ENCODE measurements at regions not wholly inside any gene's neighbourhood (a gene's known extent, or its start where the extent isn't known, plus 50 kb on each side); places are given as distances from the start of the nearest gene placed in this dataset.

DNA sequence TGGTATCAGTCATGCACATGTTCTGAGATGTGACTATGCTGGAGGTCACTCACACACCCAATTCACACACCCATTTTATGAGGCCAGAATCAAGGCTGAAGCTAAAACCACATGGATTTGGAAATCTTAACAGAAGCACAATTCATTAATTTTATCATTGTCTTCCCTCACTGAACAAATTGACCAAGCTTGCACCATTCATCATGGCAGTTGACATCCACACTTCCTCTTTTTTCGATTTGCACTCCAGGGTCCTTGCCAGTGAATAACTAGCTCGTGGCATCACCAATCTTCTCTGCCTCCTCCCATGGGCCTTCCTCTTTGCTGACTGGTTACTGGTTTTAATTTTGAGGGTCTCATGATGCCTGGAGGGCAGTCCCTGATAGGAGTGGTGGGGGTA lies 123.0 kb upstream of the ASIC2 start:
- no peak for DNase-seq

DNA sequence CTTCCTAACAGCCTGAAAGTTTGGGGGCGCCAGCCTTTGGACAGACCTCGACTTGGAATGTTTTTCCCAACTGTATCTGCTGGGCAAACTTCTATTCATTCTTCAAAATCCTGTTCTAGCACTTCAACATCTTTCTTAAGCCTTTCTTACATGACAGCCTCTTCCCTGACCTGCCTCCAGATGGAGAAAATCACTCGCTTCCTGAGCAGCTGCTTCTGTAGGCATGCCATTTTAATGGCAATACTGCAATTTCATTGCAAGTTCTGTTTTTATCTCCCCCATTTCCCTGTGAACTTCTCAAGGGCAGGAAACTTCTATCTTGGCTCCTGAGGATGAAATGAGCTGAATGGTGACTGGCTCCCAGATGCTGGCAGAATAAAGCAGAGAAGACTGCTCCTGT lies 128.8 kb upstream of the ASIC2 start:
- DNase-seq: no peak

- no peak for DNase-seq
Measured at GRCh38 chr17:33433581-33433980, 140.5 kb upstream of the ASIC2 start.

DNA sequence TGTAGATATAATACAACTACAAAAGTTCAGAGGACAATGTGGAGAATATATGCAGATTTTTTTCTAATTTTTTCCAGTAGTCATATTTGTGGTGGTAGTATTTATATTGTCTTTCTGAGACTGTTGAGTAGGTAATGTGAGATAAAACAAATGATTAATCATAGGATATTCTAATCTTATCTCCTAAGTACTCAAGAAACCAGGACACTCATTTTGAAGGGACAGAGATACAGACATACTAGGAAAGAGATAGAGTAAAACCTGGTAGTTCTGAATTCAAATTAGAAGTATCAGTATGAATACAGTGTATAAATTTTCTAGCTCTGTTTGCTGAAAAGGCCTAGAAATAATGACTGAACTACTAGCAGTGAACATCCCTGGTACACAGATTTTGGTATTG lies 141.7 kb upstream of the ASIC2 start:
- no peak for DNase-seq

GRCh38 chr17:33435721-33436301 lies 142.7 kb upstream of the ASIC2 start:
- no peak for DNase-seq

GRCh38 chr17:33436321-33436720 lies 143.2 kb upstream of the ASIC2 start:
- no peak for DNase-seq

DNA sequence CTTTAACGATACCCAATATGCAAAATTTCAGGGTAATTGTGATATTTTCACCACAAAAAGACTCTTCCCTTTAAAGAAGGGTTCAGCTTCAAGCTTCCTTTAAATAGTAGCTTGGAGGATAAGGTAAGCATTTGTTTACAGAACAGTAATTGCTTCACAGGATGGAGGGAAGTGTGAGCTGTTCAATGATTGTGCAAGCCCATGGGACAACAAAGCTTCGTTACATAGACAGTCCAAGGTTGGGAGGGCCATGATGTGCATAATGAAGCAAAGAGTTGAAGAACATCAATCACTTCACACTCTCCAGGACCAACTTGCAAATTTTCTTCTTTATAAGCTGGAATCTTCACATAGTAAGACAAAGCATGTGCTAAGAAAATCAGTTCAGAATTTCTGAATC lies 145.0 kb upstream of the ASIC2 start:
- no peak for DNase-seq

DNA sequence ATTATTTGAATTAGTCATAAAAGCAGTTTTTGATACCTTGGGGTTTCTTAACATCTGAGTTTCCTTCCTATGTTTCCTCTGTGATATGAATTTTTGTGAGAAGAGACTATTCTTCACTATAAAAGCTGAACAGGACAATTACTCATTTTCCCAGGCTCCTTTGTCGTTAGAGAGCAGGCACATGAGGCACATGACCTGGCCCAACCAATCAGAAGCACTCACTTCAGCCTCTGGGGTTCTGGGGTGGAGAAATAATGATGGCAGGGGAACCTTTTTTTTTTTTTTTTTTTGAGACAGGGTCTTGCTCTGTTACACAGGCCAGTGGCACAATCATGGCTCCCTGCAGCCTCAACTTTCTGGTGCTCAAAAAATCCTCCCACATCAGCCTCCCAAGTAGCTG lies 145.5 kb upstream of the ASIC2 start:
- DNase-seq: no peak

DNA sequence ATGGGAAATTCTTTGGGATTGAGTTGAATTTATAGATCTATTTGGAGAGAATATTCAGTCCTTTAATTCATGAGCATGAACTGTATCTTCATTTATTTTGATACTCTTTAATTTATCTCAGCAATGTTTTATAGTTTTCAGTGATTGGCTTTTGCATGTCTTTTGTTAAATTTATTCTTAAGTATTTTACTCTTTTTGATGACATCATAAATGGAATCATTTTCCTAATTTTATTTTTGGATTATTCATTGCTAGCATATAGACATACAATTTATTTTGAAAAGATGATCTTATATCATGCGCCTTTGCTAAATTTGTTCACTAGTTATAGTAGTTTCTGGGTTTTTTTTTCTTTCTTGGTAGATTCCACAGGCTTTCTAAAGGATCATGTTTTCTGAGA lies 149.2 kb upstream of the ASIC2 start:
- DNase-seq: no peak

GRCh38 chr17:33444731-33445130 lies 151.6 kb upstream of the ASIC2 start:
- DNase-seq: no peak

DNA sequence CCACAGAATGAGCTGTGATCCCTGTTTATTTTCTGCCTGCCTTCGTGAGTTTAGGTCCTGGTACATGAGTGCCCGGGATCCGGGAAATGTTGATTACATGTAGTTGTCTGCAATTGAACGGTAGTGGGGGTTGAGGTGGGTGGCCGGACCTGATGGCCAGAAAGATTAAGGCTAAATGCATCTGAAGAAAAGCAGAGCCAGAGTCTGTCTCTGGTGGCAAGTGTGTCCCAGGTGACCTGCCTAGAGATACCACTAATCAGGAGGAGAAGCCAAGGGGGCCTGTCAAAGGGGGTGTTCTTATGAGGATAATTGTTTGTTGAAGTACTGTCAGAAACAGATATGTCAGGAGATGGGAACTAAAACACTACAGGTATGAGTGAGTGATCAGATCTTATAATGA lies 154.0 kb upstream of the ASIC2 start:
- DNase-seq: no peak

DNA sequence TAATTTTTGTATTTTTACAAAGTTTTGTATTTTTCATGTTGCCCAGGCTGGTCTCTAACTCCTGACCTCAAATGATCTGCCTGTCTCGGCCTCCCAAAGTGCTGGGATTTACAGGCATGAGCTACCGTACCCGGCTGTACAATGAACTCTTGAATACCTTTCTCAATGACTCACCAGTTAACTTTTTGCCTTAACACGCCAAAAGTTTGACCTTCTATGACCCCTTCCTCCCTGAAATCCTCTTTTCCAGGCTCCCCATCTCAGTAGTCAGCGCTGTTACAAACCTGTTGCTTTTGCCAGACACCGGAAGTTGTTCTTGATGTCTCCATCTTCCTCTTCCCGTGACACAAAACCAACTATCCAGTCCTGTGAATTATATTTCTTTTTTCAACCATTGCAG lies 158.1 kb upstream of the ASIC2 start:
- DNase-seq: no peak

GRCh38 chr17:33457477-33457876 lies 164.4 kb upstream of the ASIC2 start:
- DNase-seq: no peak

DNA sequence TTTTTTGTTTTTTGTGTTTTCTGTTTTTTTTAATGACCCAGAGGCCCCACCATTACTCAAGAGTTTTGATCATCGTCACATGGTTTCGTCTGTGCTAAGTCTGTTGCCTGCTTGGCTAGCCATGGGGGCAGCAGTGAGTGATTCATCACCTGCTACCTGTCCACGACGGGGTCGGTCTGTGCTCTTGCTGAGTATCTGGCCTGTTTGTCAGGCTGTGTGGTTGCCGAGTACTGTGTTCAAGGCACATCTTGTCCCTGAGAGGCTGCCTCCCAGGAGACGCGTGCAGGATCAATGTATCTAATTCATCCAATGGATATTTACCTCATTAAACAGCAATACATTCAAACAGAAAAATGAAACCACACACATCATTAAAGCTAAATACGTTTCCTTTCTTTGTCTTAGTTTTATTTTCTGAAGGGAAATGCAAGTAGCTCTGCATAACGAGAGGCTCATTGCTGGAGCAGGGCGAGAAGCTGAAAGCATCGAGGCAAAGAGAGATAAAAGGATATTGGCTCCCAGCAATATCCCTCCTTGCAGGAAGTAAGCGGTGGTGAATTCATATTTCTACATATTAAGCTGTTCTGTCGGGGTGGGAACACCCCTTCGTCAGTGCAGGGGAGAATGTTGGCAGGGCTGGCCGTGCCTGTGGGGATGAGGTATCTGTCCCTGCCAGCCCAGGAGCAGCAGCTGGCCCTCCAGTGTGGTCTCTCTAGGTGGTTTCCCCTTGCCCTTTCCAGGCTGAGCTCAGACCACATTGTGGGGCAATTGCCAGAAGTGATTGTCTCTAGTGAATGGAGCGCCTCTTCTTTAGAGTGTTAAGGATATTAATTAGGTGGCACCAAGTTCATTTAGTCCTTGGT lies 166.2 kb upstream of the ASIC2 start:
- DNase-seq: no peak

DNA sequence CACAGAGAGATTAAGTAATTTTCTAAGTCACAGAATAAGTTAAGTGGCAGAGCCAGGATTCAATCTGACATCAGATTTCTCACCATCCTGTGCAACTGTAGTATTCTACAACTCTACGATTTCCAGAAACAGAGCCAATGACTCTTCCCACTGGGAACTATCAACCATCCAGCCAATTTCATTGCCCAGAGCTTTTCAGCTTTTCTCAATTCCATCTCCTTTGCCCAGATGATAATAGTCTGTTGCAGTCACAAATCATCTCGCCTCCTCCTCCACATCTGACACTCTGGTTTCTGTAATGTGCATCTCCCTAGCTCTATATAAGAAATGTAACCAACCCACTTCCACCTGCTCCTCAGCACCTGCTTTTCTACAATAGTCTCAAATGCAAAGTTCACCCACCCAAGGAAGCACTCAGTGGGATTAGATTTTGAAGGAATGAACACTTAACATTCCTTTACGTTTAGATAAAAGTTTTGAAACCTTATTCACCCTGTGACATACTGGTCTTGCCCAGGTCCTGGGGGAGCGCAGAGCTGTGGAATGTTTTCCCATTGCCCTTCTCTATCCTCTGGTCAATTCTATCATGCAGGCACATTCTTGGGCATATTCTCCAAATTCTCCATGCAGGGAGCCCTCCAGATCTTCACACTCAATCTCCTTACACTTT lies 167.8 kb upstream of the ASIC2 start:
- DNase-seq: no peak

- DNase-seq: no peak
Measured at GRCh38 chr17:33463887-33464286, 170.8 kb upstream of the ASIC2 start.

DNA sequence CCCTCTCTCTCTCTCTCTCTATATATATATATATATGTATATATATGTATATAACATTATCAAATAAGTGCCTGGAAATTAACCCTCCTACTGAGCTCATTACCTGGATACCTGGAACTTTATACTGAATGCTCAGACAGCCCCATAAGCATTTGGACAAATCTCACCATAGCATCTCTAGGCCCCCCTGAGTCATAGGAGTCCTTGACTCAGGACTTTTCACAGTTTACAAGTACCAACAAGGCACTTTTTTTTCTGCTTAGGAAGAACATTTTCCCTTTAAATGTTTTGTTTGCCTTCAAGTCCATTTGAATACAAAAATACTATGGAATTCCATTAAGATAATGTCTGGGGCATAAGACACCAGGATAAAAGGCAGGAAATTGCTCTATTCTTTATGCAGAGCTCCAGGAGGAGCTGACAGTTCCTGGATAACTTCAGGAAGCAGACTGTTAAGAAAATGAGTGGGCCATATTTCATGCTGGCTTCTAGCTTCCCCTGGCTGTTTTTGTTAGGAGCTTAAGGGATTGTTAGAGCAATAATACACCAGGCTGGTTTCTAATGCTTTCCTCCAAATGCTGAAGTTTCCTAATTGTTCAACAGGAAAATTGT lies 171.7 kb upstream of the ASIC2 start:
- no peak for DNase-seq

GRCh38 chr17:33469421-33469820 lies 176.3 kb upstream of the ASIC2 start:
- DNase-seq: no peak

- no peak for DNase-seq
Measured at GRCh38 chr17:33469911-33470310, 176.8 kb upstream of the ASIC2 start.

DNA sequence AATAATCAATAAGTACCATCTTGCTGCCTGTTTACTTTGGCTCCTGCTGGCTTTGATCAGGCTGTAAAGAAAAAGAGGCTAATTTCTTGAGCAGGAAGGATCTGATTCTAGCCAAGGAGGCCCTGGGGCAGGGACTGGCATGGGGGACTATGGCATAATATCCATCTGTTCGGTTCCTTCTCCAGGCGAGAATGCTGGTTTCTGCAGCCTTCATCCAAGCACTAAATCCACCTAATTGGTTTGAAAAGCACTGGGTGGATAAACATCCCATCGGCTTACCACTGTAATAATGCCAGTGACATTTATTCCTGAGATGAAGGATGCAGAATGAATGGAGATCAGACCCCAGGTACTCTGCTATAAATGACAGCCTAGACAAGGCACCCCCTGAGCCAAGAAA lies 180.0 kb upstream of the ASIC2 start:
- no peak for DNase-seq

- no peak for DNase-seq
Measured at GRCh38 chr17:33474789-33475188, 181.7 kb upstream of the ASIC2 start.

GRCh38 chr17:33475594-33475993 lies 182.5 kb upstream of the ASIC2 start:
- no peak for DNase-seq

DNA sequence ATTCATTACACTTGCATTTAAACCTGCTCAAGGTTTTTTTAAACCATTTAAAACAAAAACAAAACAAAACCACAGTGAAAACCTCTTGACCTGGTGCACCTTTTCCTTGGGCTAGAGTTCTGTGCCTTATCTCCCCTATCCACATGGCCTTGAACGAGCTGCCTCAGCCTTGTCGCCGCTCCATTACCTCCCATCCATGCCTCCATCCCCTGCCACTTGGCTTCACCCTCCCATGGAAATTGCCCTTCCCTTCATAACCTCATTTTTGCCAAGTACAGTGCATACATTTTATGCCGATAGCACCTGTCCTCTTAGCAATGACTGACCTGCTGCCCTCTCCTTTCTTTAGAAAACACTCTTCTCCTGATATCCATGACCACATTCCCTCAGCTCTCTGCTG lies 188.6 kb upstream of the ASIC2 start:
- DNase-seq: no peak

GRCh38 chr17:33482636-33483035 lies 189.5 kb upstream of the ASIC2 start:
- no peak for DNase-seq

Measured in NCI-H69 (cell line).